ENCODE measurements at regions not wholly inside any gene's neighbourhood (a gene's known extent, or its start where the extent isn't known, plus 50 kb on each side); places are given as distances from the start of the nearest gene placed in this dataset.

DNA sequence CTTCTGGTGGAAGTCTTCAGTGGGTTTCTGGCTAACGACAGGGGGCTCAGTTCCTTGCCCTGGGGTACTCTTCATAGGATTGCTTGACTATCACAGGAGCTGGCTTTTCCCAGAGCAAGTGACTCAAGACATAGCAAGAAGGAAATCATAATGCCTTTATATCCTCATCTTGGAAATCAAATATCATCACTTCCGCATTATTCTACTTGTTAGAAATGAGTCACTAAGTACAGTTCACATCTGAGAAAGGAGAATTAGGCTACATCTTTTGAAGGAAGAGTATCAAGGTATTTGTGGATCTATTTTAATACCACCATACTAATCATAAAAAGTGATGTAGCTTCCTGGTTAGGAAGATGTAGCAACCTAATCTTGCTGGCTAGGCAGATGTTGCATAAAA lies 148.2 kb upstream of the RAI14 start:
- WGBS, 2 donors: 81 to 93% methylated on average over 2 of the region's 2 CpGs
- peaks cover 0 to 9% (median 0%) of the 10 kb centered on the region in 11 donors for H3K9me3 ChIP-seq
- no peaks in the 10 kb centered on the region for H3K36me3 ChIP-seq
- no peak overlapping the region for H3K4me3 ChIP-seq
- DNase-seq: no peak
- no peak overlapping the region for H3K27ac ChIP-seq
- intact Hi-C loops (cut with DNase I): no loop called here
- H3K4me1 ChIP-seq: peaks cover 0 to 24% (median 14%) of the 10 kb centered on the region in 9 donors
- ATAC-seq: no peak
- peaks cover 0 to 11% (median 0%) of the 10 kb centered on the region in 7 donors for H3K27me3 ChIP-seq
- TF ChIP-seq CTCF (IDR thresholded peaks at IDR 0.05): no peak

- H3K27me3 ChIP-seq: peaks cover 0 to under 1% (median 0%) of the 10 kb centered on the region in 7 donors
- H3K9me3 ChIP-seq: peaks cover 0 to 9% (median 0%) of the 10 kb centered on the region in 11 donors
- no peak for DNase-seq
- H3K4me3 ChIP-seq: no peak overlapping the region
- no peak for ATAC-seq
- intact Hi-C loops (cut with DNase I): no loop called here
- H3K4me1 ChIP-seq: peaks cover 0 to 10% (median under 1%) of the 10 kb centered on the region in 9 donors
- TF ChIP-seq CTCF (IDR thresholded peaks at IDR 0.05): no peak
- H3K36me3 ChIP-seq: no peaks in the 10 kb centered on the region
- 85 to 86% methylated on average over 2 of the region's 2 CpGs for WGBS, 2 donors
- H3K27ac ChIP-seq: no peak overlapping the region
Observed at GRCh38 chr5:34509392-34509791, 146.7 kb upstream of the RAI14 start.

DNA sequence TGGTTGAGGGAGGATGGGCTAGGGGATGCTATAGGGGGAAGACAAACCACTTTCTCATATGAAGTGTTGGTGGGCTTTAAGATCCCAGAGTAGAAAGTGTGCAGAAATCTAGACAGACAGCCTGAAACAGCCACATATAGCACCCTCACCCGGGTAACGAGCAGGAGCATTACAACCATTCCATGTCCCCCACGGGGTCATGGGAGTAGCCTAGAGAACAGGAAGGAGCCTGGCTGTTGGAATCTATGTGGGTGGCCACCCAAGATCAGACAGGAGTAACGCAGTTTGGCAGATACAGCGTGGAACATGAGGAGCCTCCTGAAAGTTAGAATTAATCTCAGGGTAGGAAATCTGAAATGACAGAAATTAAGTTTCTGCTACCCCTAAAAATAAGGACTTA lies 146.1 kb upstream of the RAI14 start:
- intact Hi-C loops (cut with DNase I): no loop called here
- WGBS, 2 donors: 56 to 59% methylated on average over 5 of the region's 5 CpGs
- TF ChIP-seq CTCF (IDR thresholded peaks at IDR 0.05): no peak

GRCh38 chr5:34511063-34511462 lies 145.1 kb upstream of the RAI14 start:
- Histone ChIP-seq H3K9me3 (no peaks in the 10 kb centered on the region), H3K27ac (peak overlapping the region in 1 of 10 donors; percentile 49), H3K4me1 (peaks cover 0 to 10% (median 0%) of the 10 kb centered on the region in 9 donors), H3K4me3 (no peak overlapping the region), H3K27me3 (no peaks in the 10 kb centered on the region), H3K36me3 (no peaks in the 10 kb centered on the region)
- DNase-seq (no peak), ATAC-seq (no peak)
- WGBS, 2 donors: 61 to 74% methylated on average over 4 of the region's 4 CpGs
- no peak for TF ChIP-seq CTCF (IDR thresholded peaks at IDR 0.05)
- intact Hi-C loops (cut with DNase I): no loop called here

More for the DNA sequence above, 146.1 kb upstream of the RAI14 start:
- ATAC-seq (no peak), DNase-seq (no peak)
- H3K4me1 ChIP-seq: peaks cover 0 to 10% (median 0%) of the 10 kb centered on the region in 9 donors
- no peaks in the 10 kb centered on the region for H3K27me3 ChIP-seq
- no peaks in the 10 kb centered on the region for H3K36me3 ChIP-seq
- H3K9me3 ChIP-seq: peaks cover 0 to 5% (median 0%) of the 10 kb centered on the region in 11 donors
- no peak overlapping the region for H3K27ac ChIP-seq
- no peak overlapping the region for H3K4me3 ChIP-seq

Measured in heart right ventricle (tissue), 16 donors.